ENCODE measurements at regions not wholly inside any gene's neighbourhood (a gene's known extent, or its start where the extent isn't known, plus 50 kb on each side); places are given as distances from the start of the nearest gene placed in this dataset.
A peak's percentile ranks its signal among the peaks of the same experiment; 100 is the strongest.

- no peaks in the 10 kb centered on the region for H3K36me3 ChIP-seq (ENCODE audit: insufficient read depth)
- TF ChIP-seq CTCF (conservative IDR thresholded peaks at IDR 0.05; ENCODE audit: low read depth, low read length) = no peak
- H3K27me3 ChIP-seq (ENCODE audit: insufficient read depth, low read depth) = no peaks in the 10 kb centered on the region
- H3K27ac ChIP-seq = peak overlapping the region; percentile 86
- no peaks in the 10 kb centered on the region for H3K79me2 ChIP-seq (ENCODE audit: insufficient read depth, low read depth)
- H3K4me1 ChIP-seq (ENCODE audit: low read depth, poor library complexity, severe bottlenecking) = peaks cover 51% of the 10 kb centered on the region
- H3K9ac ChIP-seq = peak overlapping the region; percentile 49; the same call in 1 of the 2 replicates
- H2AFZ ChIP-seq (ENCODE audit: low read depth) = peak overlapping the region; percentile 27; the same call in 1 of the 2 replicates
- H3K4me3 ChIP-seq (IDR thresholded peaks at IDR 0.05; ENCODE audit: insufficient read depth, low read depth, low read length) = no peak overlapping the region
- peak overlapping the region; percentile 71 for H3K4me2 ChIP-seq
- H4K20me1 ChIP-seq (ENCODE audit: insufficient read depth) = no peaks in the 10 kb centered on the region
These were observed 102.6 kb upstream of the ZNF644 start for GRCh38 chr1:91124290-91124985.

GRCh38 chr1:91123773-91124172, 101.9 kb upstream of the ZNF644 start:
- no peak for TF ChIP-seq CTCF (conservative IDR thresholded peaks at IDR 0.05; ENCODE audit: low read depth, low read length)
- H2AFZ ChIP-seq (ENCODE audit: low read depth) = peak overlapping the region; percentile 27; the same call in 1 of the 2 replicates
- no peaks in the 10 kb centered on the region for H4K20me1 ChIP-seq (ENCODE audit: insufficient read depth)
- H3K36me3 ChIP-seq (ENCODE audit: insufficient read depth) = no peaks in the 10 kb centered on the region
- H3K79me2 ChIP-seq (ENCODE audit: insufficient read depth, low read depth) = no peaks in the 10 kb centered on the region
- H3K4me3 ChIP-seq (IDR thresholded peaks at IDR 0.05; ENCODE audit: insufficient read depth, low read depth, low read length) = no peak overlapping the region
- H3K4me1 ChIP-seq (ENCODE audit: low read depth, poor library complexity, severe bottlenecking) = peaks cover 51% of the 10 kb centered on the region
- peak overlapping the region; percentile 49; the same call in 1 of the 2 replicates for H3K9ac ChIP-seq
- peak overlapping the region; percentile 71 for H3K4me2 ChIP-seq
- peak overlapping the region; percentile 86 for H3K27ac ChIP-seq
- H3K27me3 ChIP-seq (ENCODE audit: insufficient read depth, low read depth) = no peaks in the 10 kb centered on the region

GRCh38 chr1:91123319-91123718, 101.5 kb upstream of the ZNF644 start:
- Histone ChIP-seq H4K20me1 (ENCODE audit: insufficient read depth) (no peaks in the 10 kb centered on the region), H3K4me2 (peak overlapping the region; percentile 71), H2AFZ (ENCODE audit: low read depth) (no peak overlapping the region), H3K27ac (peak overlapping the region; percentile 86; the same call in 1 of the 2 replicates), H3K4me3 (IDR thresholded peaks at IDR 0.05; ENCODE audit: insufficient read depth, low read depth, low read length) (no peak overlapping the region), H3K36me3 (ENCODE audit: insufficient read depth) (no peaks in the 10 kb centered on the region), H3K27me3 (ENCODE audit: insufficient read depth, low read depth) (no peaks in the 10 kb centered on the region), H3K4me1 (ENCODE audit: low read depth, poor library complexity, severe bottlenecking) (peaks cover 51% of the 10 kb centered on the region), H3K79me2 (ENCODE audit: insufficient read depth, low read depth) (no peaks in the 10 kb centered on the region), H3K9ac (no peak overlapping the region)
- TF ChIP-seq CTCF (conservative IDR thresholded peaks at IDR 0.05; ENCODE audit: low read depth, low read length) = no peak

GRCh38 chr1:91122106-91122717, 100.4 kb upstream of the ZNF644 start:
- H3K4me3 ChIP-seq (IDR thresholded peaks at IDR 0.05; ENCODE audit: insufficient read depth, low read depth, low read length) = no peak overlapping the region
- no peaks in the 10 kb centered on the region for H3K36me3 ChIP-seq (ENCODE audit: insufficient read depth)
- H2AFZ ChIP-seq (ENCODE audit: low read depth) = no peak overlapping the region
- no peak overlapping the region for H3K9ac ChIP-seq
- H3K4me2 ChIP-seq = no peak overlapping the region
- H4K20me1 ChIP-seq (ENCODE audit: insufficient read depth) = no peaks in the 10 kb centered on the region
- no peak overlapping the region for H3K27ac ChIP-seq
- TF ChIP-seq CTCF (conservative IDR thresholded peaks at IDR 0.05; ENCODE audit: low read depth, low read length) = no peak
- peaks cover 51% of the 10 kb centered on the region for H3K4me1 ChIP-seq (ENCODE audit: low read depth, poor library complexity, severe bottlenecking)
- H3K27me3 ChIP-seq (ENCODE audit: insufficient read depth, low read depth) = no peaks in the 10 kb centered on the region
- no peaks in the 10 kb centered on the region for H3K79me2 ChIP-seq (ENCODE audit: insufficient read depth, low read depth)
